Suprapubic skin (tissue), 4 donors: ENCODE measurements at regions not wholly inside any gene's neighbourhood (a gene's known extent, or its start where the extent isn't known, plus 50 kb on each side); places are given as distances from the start of the nearest gene placed in this dataset.

Experiments used
- POLR2A ChIP-seq, 2 donors: fragments of 450-650 bp; IDR thresholded peaks; one replicate each; pipeline ENCODE4 v1.6.1; 2017; ENCODE audit warnings: antibody characterized with exemption in 2 of 2, mild to moderate bottlenecking in 2 of 2, moderate library complexity in 2 of 2
- POLR2AphosphoS5 ChIP-seq, 3 donors: sonication (generic); formaldehyde crosslinking; IDR thresholded peaks; one replicate each; pipeline ENCODE4 v1.6.1; 2017; ENCODE audit warnings: antibody characterized with exemption in 3 of 3
- TF ChIP-seq, protein P1 (sequence below), 2 donors: fragments of 200-600 bp in 1 of 2; fragments of 450-650 bp in 1 of 2; sonication (generic) in 1 of 2; IDR thresholded peaks; one replicate each; pipeline ENCODE4 v1.5.1; 2016 to 2019; ENCODE audit warnings: antibody characterized with exemption in 2 of 2, mild to moderate bottlenecking in 1 of 2, moderate library complexity in 1 of 2

GRCh38 chr16:26680671-26681070 lies 386.1 kb upstream of the C16orf82 start:
- TF ChIP-seq POLR2A (IDR thresholded peaks at IDR 0.05) (no peak), POLR2AphosphoS5 (IDR thresholded peaks at IDR 0.05) (no peak)
- TF ChIP-seq, protein P1, sequence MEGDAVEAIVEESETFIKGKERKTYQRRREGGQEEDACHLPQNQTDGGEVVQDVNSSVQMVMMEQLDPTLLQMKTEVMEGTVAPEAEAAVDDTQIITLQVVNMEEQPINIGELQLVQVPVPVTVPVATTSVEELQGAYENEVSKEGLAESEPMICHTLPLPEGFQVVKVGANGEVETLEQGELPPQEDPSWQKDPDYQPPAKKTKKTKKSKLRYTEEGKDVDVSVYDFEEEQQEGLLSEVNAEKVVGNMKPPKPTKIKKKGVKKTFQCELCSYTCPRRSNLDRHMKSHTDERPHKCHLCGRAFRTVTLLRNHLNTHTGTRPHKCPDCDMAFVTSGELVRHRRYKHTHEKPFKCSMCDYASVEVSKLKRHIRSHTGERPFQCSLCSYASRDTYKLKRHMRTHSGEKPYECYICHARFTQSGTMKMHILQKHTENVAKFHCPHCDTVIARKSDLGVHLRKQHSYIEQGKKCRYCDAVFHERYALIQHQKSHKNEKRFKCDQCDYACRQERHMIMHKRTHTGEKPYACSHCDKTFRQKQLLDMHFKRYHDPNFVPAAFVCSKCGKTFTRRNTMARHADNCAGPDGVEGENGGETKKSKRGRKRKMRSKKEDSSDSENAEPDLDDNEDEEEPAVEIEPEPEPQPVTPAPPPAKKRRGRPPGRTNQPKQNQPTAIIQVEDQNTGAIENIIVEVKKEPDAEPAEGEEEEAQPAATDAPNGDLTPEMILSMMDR (IDR thresholded peaks at IDR 0.05), result no peak
